GM12878 (cell line): ENCODE measurements at regions not wholly inside any gene's neighbourhood (a gene's known extent, or its start where the extent isn't known, plus 50 kb on each side); places are given as distances from the start of the nearest gene placed in this dataset.

Experiments used
- ATAC-seq: fragments of 200-7000 bp; cut with Tn5 transposase; 3 replicates; pipeline ENCODE4 v1.9.1; 2020; ENCODE audit warnings: mild to moderate bottlenecking, moderate library complexity
- BruUV-seq: library from RNA; stranded (reverse); fragments of 400-500 nt; replicated peaks from 2 replicates; lab custom pipeline; 2021; lab: Mats Ljungman, UMichigan
- CTCF ChIA-PET: fragments of 300-600 bp; sonication (Branson Sonifier 250); formaldehyde crosslinking; extraction: SDS; loops from one replicate; lab custom pipeline; 2021; ENCODE audit warnings: inconsistent platforms; lab: Yijun Ruan, JAX
- POLR2A ChIA-PET: fragments of 350-600 bp; formaldehyde crosslinking; extraction: SDS; loops from one replicate; lab custom pipeline; 2021; ENCODE audit warnings: inconsistent platforms; lab: Charles Lee
- RAD21 ChIA-PET: fragments of 300-600 bp; sonication (Branson Sonifier 250); formaldehyde crosslinking; loops from one replicate; lab custom pipeline; 2023; ENCODE audit warnings: antibody characterized with exemption; ENCODE audit not compliant: unreplicated experiment; lab: Charles Lee
- SMC1A ChIA-PET: fragments of 300-600 bp; sonication (Branson Sonifier 250); formaldehyde crosslinking; loops from one replicate; lab custom pipeline; 2023; ENCODE audit not compliant: unreplicated experiment, uncharacterized antibody; lab: Charles Lee
- DNase-seq: peaks from one replicate; pipeline ENCODE4 v3.0.0-alpha.2; 2011; ENCODE audit warnings: low read depth, low spot score
- FAIRE-seq: peaks from 3 replicates; lab custom pipeline; 2011; peaks lifted over from hg19 to GRCh38; lab: Jason Lieb, UNC
- H2AFZ ChIP-seq: 2 replicates; pipeline ENCODE4 v1.6.0; 2011; ENCODE audit warnings: low read depth, low read length, control low read depth; ENCODE audit not compliant: control insufficient read depth
- H3K27ac ChIP-seq: 2 replicates; pipeline ENCODE4 v1.5.1; 2011; ENCODE audit warnings: control low read depth; ENCODE audit not compliant: control insufficient read depth, insufficient read depth
- H3K27me3 ChIP-seq, 2 experiments: replicated peaks in 1 of 2; 2 replicates each; pipeline versions ENCODE4 v1.6.0 to v1.6.1; 2011; ENCODE audit warnings: low read length in 1 of 2; ENCODE audit not compliant: control insufficient read depth in 2 of 2, insufficient read depth in 2 of 2
- H3K36me3 ChIP-seq, 2 experiments: 2 replicates each; pipeline ENCODE4 v1.5.1; 2011; ENCODE audit warnings: low read length in 1 of 2; ENCODE audit not compliant: control insufficient read depth in 2 of 2, insufficient read depth in 2 of 2
- H3K4me1 ChIP-seq: 2 replicates; pipeline ENCODE4 v1.6.1; 2011; ENCODE audit warnings: mild to moderate bottlenecking, low read length, moderate library complexity, mixed read lengths; ENCODE audit not compliant: control insufficient read depth, insufficient read depth
- H3K4me2 ChIP-seq: 2 replicates; pipeline ENCODE4 v1.6.0; 2011; ENCODE audit warnings: control low read depth; ENCODE audit not compliant: control insufficient read depth, insufficient read depth
- H3K4me3 ChIP-seq: fragments of 200-600 bp; sonication (generic); 2 replicates; pipeline ENCODE4 v1.5.1; 2016
- H3K79me2 ChIP-seq: 2 replicates; pipeline ENCODE4 v1.6.0; 2011; ENCODE audit warnings: low read length; ENCODE audit not compliant: control insufficient read depth, insufficient read depth
- H3K9ac ChIP-seq: 2 replicates; pipeline ENCODE4 v1.8.0; 2011; ENCODE audit warnings: low read length, control low read depth, mixed read lengths; ENCODE audit not compliant: control insufficient read depth, insufficient read depth
- H3K9me3 ChIP-seq: replicated peaks from 3 replicates; pipeline ENCODE4 v1.5.1; 2011; ENCODE audit warnings: mild to moderate bottlenecking, low read length; ENCODE audit not compliant: control insufficient read depth, insufficient read depth
- H4K20me1 ChIP-seq: 2 replicates; pipeline ENCODE4 v1.6.0; 2011; ENCODE audit not compliant: control insufficient read depth, insufficient read depth
- ATF3 ChIP-seq: IDR thresholded peaks from 2 replicates; pipeline ENCODE4 v1.6.1; 2011; ENCODE audit warnings: low read depth, mild to moderate bottlenecking, low read length, moderate library complexity, borderline replicate concordance; ENCODE audit errors: extremely low read depth
- BCL11A ChIP-seq: IDR thresholded peaks from 2 replicates; pipeline ENCODE4 v1.6.1; 2011; ENCODE audit warnings: low read depth, low read length
- BHLHE40 ChIP-seq, 2 experiments: fragments of 450-650 bp in 1 of 2; IDR thresholded peaks; 2 replicates each; pipeline ENCODE4 v1.6.1; 2011 to 2017; ENCODE audit warnings: low read depth in 2 of 2, borderline replicate concordance in 1 of 2, improper control_type of control experiment in 1 of 2, low read length in 1 of 2, mild to moderate bottlenecking in 1 of 2
- HDGF ChIP-seq: fragments of 450-650 bp; IDR thresholded peaks from 2 replicates; pipeline ENCODE4 v1.6.1; 2016; ENCODE audit warnings: antibody characterized with exemption
- MEF2B ChIP-seq: fragments of 450-650 bp; IDR thresholded peaks from 2 replicates; pipeline ENCODE4 v1.6.1; 2018; ENCODE audit warnings: mild to moderate bottlenecking, moderate library complexity; ENCODE audit not compliant: partially characterized antibody, poor library complexity, severe bottlenecking
- MLLT1 ChIP-seq: fragments of 450-650 bp; IDR thresholded peaks from 2 replicates; pipeline ENCODE4 v1.6.1; 2016; ENCODE audit warnings: mild to moderate bottlenecking
- NFYB ChIP-seq: IDR thresholded peaks from 2 replicates; pipeline ENCODE4 v1.6.1; 2011; ENCODE audit warnings: low read depth, mild to moderate bottlenecking, low read length, improper control_type of control experiment, moderate library complexity; ENCODE audit not compliant: insufficient read depth
- POU2F2 ChIP-seq: IDR thresholded peaks from 3 replicates; pipeline ENCODE4 v1.6.1; 2011; ENCODE audit warnings: low read depth, mild to moderate bottlenecking, low read length, borderline replicate concordance
- SIX5 ChIP-seq: IDR thresholded peaks from 2 replicates; pipeline ENCODE4 v1.6.1; 2011; ENCODE audit warnings: mild to moderate bottlenecking, low read depth, low read length, moderate library complexity; ENCODE audit not compliant: severe bottlenecking
- SMAD5 ChIP-seq: IDR thresholded peaks from 2 replicates; pipeline ENCODE4 v1.6.1; 2016; ENCODE audit warnings: antibody characterized with exemption, low read depth
- TAF1 ChIP-seq: IDR thresholded peaks from 2 replicates; pipeline ENCODE4 v1.6.1; 2011; ENCODE audit warnings: mild to moderate bottlenecking, low read depth, low read length, borderline replicate concordance
- TARDBP ChIP-seq: IDR thresholded peaks from 2 replicates; pipeline ENCODE4 v1.6.1; 2016; ENCODE audit warnings: borderline replicate concordance
- WRNIP1 ChIP-seq: IDR thresholded peaks from 2 replicates; pipeline ENCODE4 v1.6.1; 2011; ENCODE audit warnings: low read depth, low read length, improper control_type of control experiment, borderline replicate concordance
- ZNF207 ChIP-seq: fragments of 450-650 bp; IDR thresholded peaks from 2 replicates; pipeline ENCODE4 v1.6.1; 2014; ENCODE audit warnings: antibody characterized with exemption, mild to moderate bottlenecking, borderline replicate concordance
- WGBS: methylation state at CpG from one replicate; pipeline ENCODE4 v1.1.6; 2016; ENCODE audit warnings: low lambda C conversion rate; ENCODE audit not compliant: insufficient replicate concordance, insufficient coverage; ENCODE audit errors: missing lambda C conversion rate; 5-methylcytosine and 5-hydroxymethylcytosine counted together
- in situ Hi-C: fragments of 300-500 bp; cut with MboI; formaldehyde crosslinking; loops from 9 replicates; pipeline ENCODE4 v1.14.3; 2018; ENCODE audit warnings: mixed read lengths
- intact Hi-C: fragments of 100-400 bp; cut with micrococcal nuclease; formaldehyde crosslinking; loops from one replicate; pipeline ENCODE4 v1.14.2; 2022; ENCODE audit not compliant: unreplicated experiment

GRCh38 chr9:120330031-120330430 lies 249.9 kb downstream of the CDK5RAP2 start:
- TF ChIP-seq TAF1 (no peak), SIX5 (no peak), MEF2B (no peak), ATF3 (no peak), BHLHE40 (IDR thresholded peaks at IDR 0.05; ENCODE audit: borderline replicate concordance in 1 of 2, low read depth in 2 of 2, low read length in 1 of 2) (no peak), NFYB (no peak), SMAD5 (no peak), BCL11A (no peak), TARDBP (no peak), WRNIP1 (no peak), POU2F2 (no peak), HDGF (no peak), MLLT1 (no peak), ZNF207 (no peak)
- CTCF ChIA-PET, result no interaction called here
- SMC1A ChIA-PET, result interaction anchor here (1.4 kb wide), 1 partner anchor 17 kb away, joined by 4 read pairs; no protein-coding TSS in a partner anchor
- FAIRE-seq, result no peak
- no peak for DNase-seq
- no peak overlapping the region for H3K4me3 ChIP-seq
- no peaks in the 10 kb centered on the region for H3K36me3 ChIP-seq
- in situ Hi-C loops, result no loop called here
- no peaks in the 10 kb centered on the region for H3K4me1 ChIP-seq
- peaks cover 0 to 3% of the 10 kb centered on the region in 2 experiments; a peak in 2 of 4 replicates for H3K27me3 ChIP-seq
- RAD21 ChIA-PET, result no interaction called here
- H4K20me1 ChIP-seq, result no peaks in the 10 kb centered on the region
- POLR2A ChIA-PET, result no interaction called here
- H3K9ac ChIP-seq, result no peak overlapping the region
- 48% methylated on average over 2 of the region's 2 CpGs for WGBS
- H3K27ac ChIP-seq, result no peak overlapping the region
- no peak overlapping the region for H3K4me2 ChIP-seq
- ATAC-seq, result no peak
- no TSS peak for BruUV-seq
- H3K79me2 ChIP-seq, result no peaks in the 10 kb centered on the region
- intact Hi-C loops, result no loop called here
- H2AFZ ChIP-seq, result no peak overlapping the region
- no peaks in the 10 kb centered on the region for H3K9me3 ChIP-seq
